ENCODE measurements at regions not wholly inside any gene's neighbourhood (a gene's known extent, or its start where the extent isn't known, plus 50 kb on each side); places are given as distances from the start of the nearest gene placed in this dataset.

DNA sequence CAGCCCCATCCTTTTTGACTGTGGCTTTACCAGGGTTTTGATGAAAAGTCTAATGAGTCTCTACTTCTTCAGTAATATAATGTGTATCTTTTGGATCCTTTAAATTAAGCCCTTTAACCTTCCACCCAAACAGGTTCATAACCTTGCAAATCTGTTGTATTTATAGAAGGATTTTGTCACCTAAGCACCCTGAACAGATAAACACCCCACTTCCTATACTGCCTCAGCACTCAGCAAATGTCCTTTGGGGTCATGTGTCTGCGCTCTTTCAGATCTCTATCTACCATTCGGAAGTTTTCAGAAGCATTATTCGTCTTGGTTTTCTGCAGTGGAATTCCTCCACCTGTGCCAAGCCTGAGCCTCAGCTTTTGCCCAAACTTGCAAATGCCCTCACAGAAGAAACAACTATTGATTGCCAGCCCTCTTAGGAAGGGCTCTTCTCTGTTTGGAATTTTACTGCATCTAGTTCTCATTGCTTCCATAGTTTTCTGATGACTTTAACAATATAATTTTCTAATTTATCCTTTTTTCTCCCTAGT, 214.8 kb upstream of the KCNJ16 start:
- TF ChIP-seq, protein P1, sequence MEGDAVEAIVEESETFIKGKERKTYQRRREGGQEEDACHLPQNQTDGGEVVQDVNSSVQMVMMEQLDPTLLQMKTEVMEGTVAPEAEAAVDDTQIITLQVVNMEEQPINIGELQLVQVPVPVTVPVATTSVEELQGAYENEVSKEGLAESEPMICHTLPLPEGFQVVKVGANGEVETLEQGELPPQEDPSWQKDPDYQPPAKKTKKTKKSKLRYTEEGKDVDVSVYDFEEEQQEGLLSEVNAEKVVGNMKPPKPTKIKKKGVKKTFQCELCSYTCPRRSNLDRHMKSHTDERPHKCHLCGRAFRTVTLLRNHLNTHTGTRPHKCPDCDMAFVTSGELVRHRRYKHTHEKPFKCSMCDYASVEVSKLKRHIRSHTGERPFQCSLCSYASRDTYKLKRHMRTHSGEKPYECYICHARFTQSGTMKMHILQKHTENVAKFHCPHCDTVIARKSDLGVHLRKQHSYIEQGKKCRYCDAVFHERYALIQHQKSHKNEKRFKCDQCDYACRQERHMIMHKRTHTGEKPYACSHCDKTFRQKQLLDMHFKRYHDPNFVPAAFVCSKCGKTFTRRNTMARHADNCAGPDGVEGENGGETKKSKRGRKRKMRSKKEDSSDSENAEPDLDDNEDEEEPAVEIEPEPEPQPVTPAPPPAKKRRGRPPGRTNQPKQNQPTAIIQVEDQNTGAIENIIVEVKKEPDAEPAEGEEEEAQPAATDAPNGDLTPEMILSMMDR (IDR thresholded peaks at IDR 0.05; ENCODE audit: low read depth, low read length) = no peak
- no peak overlapping the region for H3K4me3 ChIP-seq (ENCODE audit: low read depth, low read length)
- in situ Hi-C loops (cut with HindIII; ENCODE audit: low sequenced_read_pairs) = no loop called here
- DNase-seq (ENCODE audit: low read depth, low spot score) = no peak

DNA sequence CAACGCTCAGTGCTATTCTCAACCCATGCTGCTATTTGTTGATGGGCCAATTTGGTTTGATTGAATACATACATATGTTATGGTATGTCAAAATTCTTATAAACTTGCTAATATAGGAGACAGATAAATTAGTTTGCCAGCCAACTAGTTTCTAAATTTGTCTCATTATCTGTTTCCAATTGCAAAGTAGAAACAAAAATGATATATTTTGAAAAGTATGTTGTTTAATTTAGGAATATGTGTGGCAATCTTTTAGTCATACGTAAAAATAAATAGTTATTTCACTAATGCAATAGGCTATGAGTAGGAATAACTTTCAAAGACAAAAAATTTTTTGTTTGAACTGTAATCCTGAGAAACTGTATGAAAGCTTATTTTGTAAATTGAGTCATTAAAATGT, 210.6 kb upstream of the KCNJ16 start:
- TF ChIP-seq, protein P1 (IDR thresholded peaks at IDR 0.05; ENCODE audit: low read depth, low read length) = no peak
- in situ Hi-C loops (cut with HindIII; ENCODE audit: low sequenced_read_pairs) = no loop called here
- no peak for DNase-seq (ENCODE audit: low read depth, low spot score)
- no peak overlapping the region for H3K4me3 ChIP-seq (ENCODE audit: low read depth, low read length)

DNA sequence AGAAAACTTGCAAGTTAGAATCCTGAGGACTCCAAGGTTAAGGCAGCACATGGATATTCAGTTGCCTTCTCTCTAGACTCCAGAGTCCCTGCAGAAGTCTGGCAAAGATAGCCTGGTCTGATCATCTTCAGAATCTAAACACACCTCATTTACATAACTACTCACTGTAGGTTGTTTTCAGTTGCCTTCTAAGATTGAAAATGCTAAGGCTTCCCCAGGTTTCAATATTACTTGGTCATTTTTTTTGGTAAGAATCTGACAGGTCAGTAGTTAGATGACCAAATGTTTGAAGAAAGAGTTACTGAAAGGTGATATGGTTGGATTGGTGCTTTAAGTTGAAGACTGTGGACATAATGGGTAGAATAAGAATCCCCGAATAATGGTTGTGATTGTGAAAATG, 205.4 kb upstream of the KCNJ16 start:
- in situ Hi-C loops (cut with HindIII; ENCODE audit: low sequenced_read_pairs) = no loop called here
- TF ChIP-seq, protein P1 (IDR thresholded peaks at IDR 0.05; ENCODE audit: low read depth, low read length) = no peak
- no peak for DNase-seq (ENCODE audit: low read depth, low spot score)
- H3K4me3 ChIP-seq (ENCODE audit: low read depth, low read length) = no peak overlapping the region

DNA sequence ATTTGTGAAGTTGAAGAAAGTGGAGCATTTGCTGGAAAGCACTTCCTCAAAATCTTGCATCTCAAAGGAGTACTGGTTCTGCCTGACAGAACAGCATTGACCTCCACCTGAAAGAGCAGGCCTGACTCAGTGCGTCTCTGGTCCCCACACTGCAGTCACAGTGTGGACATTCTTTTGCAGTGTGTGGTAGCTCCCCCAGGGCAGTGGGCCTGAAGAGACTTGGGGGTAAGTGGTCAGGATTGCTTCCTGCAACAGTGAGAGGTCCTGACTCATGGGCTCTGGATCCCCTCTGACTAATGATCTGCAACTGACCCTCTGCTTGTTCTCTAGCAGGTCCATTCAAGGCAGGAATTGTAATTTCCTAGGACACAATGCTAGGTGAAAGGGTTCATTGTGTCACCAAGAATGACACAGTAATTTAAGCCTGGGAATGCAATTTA, 204.9 kb upstream of the KCNJ16 start:
- in situ Hi-C loops (cut with HindIII; ENCODE audit: low sequenced_read_pairs) = no loop called here
- TF ChIP-seq, protein P1 (IDR thresholded peaks at IDR 0.05; ENCODE audit: low read depth, low read length) = no peak
- DNase-seq (ENCODE audit: low read depth, low spot score) = peak; percentile 88
- H3K4me3 ChIP-seq (ENCODE audit: low read depth, low read length) = no peak overlapping the region

DNA sequence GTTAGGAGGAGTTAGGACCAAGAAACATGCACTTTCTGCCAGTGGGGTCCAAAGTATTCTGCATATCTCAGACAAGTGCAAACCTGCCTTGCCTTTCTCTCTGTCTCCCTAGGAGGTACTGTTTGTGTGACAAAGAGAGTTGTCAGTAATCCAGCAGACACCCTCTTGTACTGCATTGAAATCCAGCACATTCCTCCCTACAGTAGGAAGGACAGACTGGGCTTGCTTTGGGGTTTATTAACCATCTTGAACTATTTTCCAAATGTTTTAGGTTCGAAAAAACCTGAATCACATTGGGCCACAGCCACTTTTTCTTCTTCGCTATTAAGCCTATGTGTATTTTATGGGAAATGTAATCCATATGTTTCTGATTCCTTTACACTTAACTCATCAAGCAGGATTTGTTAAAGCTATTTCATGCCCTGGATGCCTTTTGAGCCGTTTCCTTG, 204.2 kb upstream of the KCNJ16 start:
- DNase-seq (ENCODE audit: low read depth, low spot score) = peak; percentile 71
- in situ Hi-C loops (cut with HindIII; ENCODE audit: low sequenced_read_pairs) = no loop called here
- TF ChIP-seq, protein P1 (IDR thresholded peaks at IDR 0.05; ENCODE audit: low read depth, low read length) = no peak
- H3K4me3 ChIP-seq (ENCODE audit: low read depth, low read length) = no peak overlapping the region

DNA sequence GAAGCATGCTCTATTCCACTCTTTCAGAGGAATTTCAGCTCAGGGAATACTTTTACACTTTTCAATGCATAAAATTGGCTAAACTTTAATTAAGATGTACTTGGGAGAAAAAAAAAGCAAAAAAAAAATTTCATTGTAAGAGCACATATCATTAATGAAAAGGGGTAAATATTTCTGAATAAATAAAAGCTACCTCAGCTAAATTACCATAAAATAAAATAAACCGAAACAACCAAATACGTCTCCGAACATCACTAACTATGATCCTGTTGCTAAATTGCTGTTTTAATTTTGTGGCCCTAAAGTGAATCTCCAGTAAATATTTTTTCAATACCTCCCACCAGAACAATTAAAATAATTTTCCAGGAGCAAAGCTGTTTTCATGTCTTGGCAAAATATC, 203.7 kb upstream of the KCNJ16 start:
- no peak overlapping the region for H3K4me3 ChIP-seq (ENCODE audit: low read depth, low read length)
- TF ChIP-seq, protein P1 (IDR thresholded peaks at IDR 0.05; ENCODE audit: low read depth, low read length) = no peak
- in situ Hi-C loops (cut with HindIII; ENCODE audit: low sequenced_read_pairs) = no loop called here
- DNase-seq (ENCODE audit: low read depth, low spot score) = no peak
